ENCODE measurements at regions not wholly inside any gene's neighbourhood (a gene's known extent, or its start where the extent isn't known, plus 50 kb on each side); places are given as distances from the start of the nearest gene placed in this dataset.

GRCh38 chr4:10761903-10762302 lies 77.3 kb upstream of the CLNK start:
- H3K4me1 Mint-ChIP-seq (ENCODE audit: low read depth): no peaks in the 10 kb centered on the region
- no peak overlapping the region for H3K27ac Mint-ChIP-seq
- peaks cover 8% of the 10 kb centered on the region for H3K9me3 Mint-ChIP-seq
- H3K4me3 Mint-ChIP-seq: no peak overlapping the region
- intact Hi-C loops (cut with micrococcal nuclease): no loop called here
- H3K27me3 Mint-ChIP-seq: no peaks in the 10 kb centered on the region
- H3K36me3 Mint-ChIP-seq (ENCODE audit: low read depth): no peaks in the 10 kb centered on the region

- H3K4me1 Mint-ChIP-seq (ENCODE audit: low read depth): no peaks in the 10 kb centered on the region
- peaks cover 8% of the 10 kb centered on the region for H3K9me3 Mint-ChIP-seq
- no peaks in the 10 kb centered on the region for H3K27me3 Mint-ChIP-seq
- H3K4me3 Mint-ChIP-seq: no peak overlapping the region
- no peaks in the 10 kb centered on the region for H3K36me3 Mint-ChIP-seq (ENCODE audit: low read depth)
- no peak overlapping the region for H3K27ac Mint-ChIP-seq
- intact Hi-C loops (cut with micrococcal nuclease): no loop called here
Observed at GRCh38 chr4:10760086-10760485, 75.5 kb upstream of the CLNK start.

DNA sequence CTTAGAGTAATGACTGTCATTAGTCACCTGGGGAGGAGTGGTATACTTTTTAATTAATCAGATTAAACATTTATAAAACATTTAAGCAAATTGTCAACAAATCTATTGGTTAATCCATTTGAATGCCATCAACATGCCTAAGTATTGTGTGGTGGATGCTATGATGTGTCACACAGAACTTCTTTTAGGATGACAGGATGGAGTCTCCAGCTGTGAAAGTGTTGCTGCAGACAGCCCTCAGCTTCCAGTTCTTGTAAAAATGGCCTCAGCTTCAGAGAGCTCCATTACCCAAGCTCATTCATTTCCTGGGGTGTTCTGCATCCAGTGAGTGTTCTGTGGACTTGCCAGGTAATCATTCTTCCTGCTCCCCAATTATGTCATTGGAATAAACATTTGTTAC lies 74.3 kb upstream of the CLNK start:
- intact Hi-C loops (cut with micrococcal nuclease): no loop called here
- Mint-ChIP-seq H3K9me3 (peaks cover 3% of the 10 kb centered on the region), H3K27me3 (no peaks in the 10 kb centered on the region), H3K4me3 (no peak overlapping the region), H3K36me3 (ENCODE audit: low read depth) (no peaks in the 10 kb centered on the region), H3K4me1 (ENCODE audit: low read depth) (no peaks in the 10 kb centered on the region), H3K27ac (no peak overlapping the region)

GRCh38 chr4:10753856-10754402 lies 69.4 kb upstream of the CLNK start:
- intact Hi-C loops (cut with micrococcal nuclease): no loop called here
- H3K4me3 Mint-ChIP-seq: no peak overlapping the region
- no peaks in the 10 kb centered on the region for H3K9me3 Mint-ChIP-seq
- no peak overlapping the region for H3K27ac Mint-ChIP-seq
- H3K27me3 Mint-ChIP-seq: no peaks in the 10 kb centered on the region
- H3K4me1 Mint-ChIP-seq (ENCODE audit: low read depth): no peaks in the 10 kb centered on the region
- H3K36me3 Mint-ChIP-seq (ENCODE audit: low read depth): no peaks in the 10 kb centered on the region

- intact Hi-C loops (cut with micrococcal nuclease): no loop called here
- Mint-ChIP-seq H3K9me3 (no peaks in the 10 kb centered on the region), H3K36me3 (ENCODE audit: low read depth) (no peaks in the 10 kb centered on the region), H3K4me1 (ENCODE audit: low read depth) (no peaks in the 10 kb centered on the region), H3K27ac (no peak overlapping the region), H3K27me3 (no peaks in the 10 kb centered on the region), H3K4me3 (no peak overlapping the region)
Observed at GRCh38 chr4:10753336-10753735, 68.8 kb upstream of the CLNK start.

DNA sequence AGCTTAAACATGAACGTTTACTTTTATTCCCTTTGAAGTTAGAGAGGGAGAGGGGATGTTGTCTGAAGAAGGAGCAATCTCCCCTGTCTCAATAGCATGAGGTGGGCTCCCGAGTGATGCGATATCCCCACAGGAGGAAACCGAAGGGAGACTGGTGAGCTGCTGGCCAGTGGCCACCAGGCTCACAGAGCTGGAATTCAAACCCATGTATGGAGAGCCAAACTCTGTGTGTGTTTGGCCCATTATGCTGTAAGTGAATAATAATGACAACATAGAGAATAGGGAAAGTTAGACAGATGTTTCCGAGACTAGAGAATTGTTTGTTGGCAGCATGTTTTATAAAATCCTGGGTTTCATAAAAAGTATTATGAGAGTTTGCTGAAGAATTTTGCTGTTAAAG lies 66.1 kb upstream of the CLNK start:
- no peak overlapping the region for H3K4me3 Mint-ChIP-seq
- no peaks in the 10 kb centered on the region for H3K27me3 Mint-ChIP-seq
- H3K36me3 Mint-ChIP-seq (ENCODE audit: low read depth): no peaks in the 10 kb centered on the region
- H3K27ac Mint-ChIP-seq: no peak overlapping the region
- intact Hi-C loops (cut with micrococcal nuclease): no loop called here
- H3K4me1 Mint-ChIP-seq (ENCODE audit: low read depth): no peaks in the 10 kb centered on the region
- H3K9me3 Mint-ChIP-seq: no peaks in the 10 kb centered on the region

- no peaks in the 10 kb centered on the region for H3K36me3 Mint-ChIP-seq (ENCODE audit: low read depth)
- intact Hi-C loops (cut with micrococcal nuclease): no loop called here
- no peaks in the 10 kb centered on the region for H3K4me1 Mint-ChIP-seq (ENCODE audit: low read depth)
- no peak overlapping the region for H3K27ac Mint-ChIP-seq
- no peak overlapping the region for H3K4me3 Mint-ChIP-seq
- H3K9me3 Mint-ChIP-seq: no peaks in the 10 kb centered on the region
- H3K27me3 Mint-ChIP-seq: no peaks in the 10 kb centered on the region
Observed at GRCh38 chr4:10747186-10747585, 62.6 kb upstream of the CLNK start.

- H3K27me3 Mint-ChIP-seq: no peaks in the 10 kb centered on the region
- H3K36me3 Mint-ChIP-seq (ENCODE audit: low read depth): no peaks in the 10 kb centered on the region
- intact Hi-C loops (cut with micrococcal nuclease): no loop called here
- no peak overlapping the region for H3K27ac Mint-ChIP-seq
- H3K4me3 Mint-ChIP-seq: no peak overlapping the region
- no peaks in the 10 kb centered on the region for H3K9me3 Mint-ChIP-seq
- H3K4me1 Mint-ChIP-seq (ENCODE audit: low read depth): no peaks in the 10 kb centered on the region
Observed at GRCh38 chr4:10746371-10747171, 62.0 kb upstream of the CLNK start.

- Mint-ChIP-seq H3K36me3 (ENCODE audit: low read depth) (no peaks in the 10 kb centered on the region), H3K4me1 (ENCODE audit: low read depth) (no peaks in the 10 kb centered on the region), H3K27ac (no peak overlapping the region), H3K9me3 (no peaks in the 10 kb centered on the region), H3K4me3 (no peak overlapping the region), H3K27me3 (no peaks in the 10 kb centered on the region)
- intact Hi-C loops (cut with micrococcal nuclease): no loop called here
Observed at GRCh38 chr4:10743357-10743756, 58.8 kb upstream of the CLNK start.

DNA sequence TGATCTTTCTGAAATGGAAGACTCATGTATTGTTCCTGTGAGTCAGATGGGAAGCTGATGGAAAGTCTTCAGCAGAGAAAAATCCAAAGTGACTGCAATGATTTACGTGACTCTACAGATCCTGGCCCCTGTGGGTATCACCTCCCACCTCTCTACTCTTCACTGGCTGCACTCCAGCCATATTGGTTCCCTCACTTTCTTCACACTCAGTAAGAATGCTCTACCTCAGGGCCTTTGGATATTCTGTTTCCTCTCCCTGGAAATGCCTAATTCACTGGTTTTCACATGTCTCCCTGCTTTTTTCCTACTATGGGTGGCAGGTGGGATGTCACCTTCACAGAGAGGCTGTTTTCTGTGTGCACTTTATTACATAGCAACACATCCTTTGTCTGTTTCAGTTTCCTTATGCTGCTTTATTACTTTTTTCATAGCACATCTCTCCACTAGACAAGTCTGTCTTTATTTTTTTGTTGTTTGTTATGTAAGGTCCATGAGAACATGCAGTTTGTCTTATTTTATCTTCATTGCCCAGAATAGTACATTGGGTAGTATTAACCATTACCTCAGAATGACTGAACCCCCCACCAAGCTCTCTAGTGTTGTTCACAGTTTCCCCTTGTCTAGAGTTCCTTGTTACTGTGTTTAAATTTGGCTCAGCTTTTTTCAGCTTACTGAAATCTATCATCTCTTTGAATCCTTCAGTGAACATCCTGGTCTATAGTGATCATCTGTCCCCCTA lies 57.6 kb upstream of the CLNK start:
- intact Hi-C loops (cut with micrococcal nuclease): no loop called here
- H3K4me3 Mint-ChIP-seq: no peak overlapping the region

GRCh38 chr4:10740891-10741620 lies 56.5 kb upstream of the CLNK start:
- Mint-ChIP-seq H3K27me3 (no peaks in the 10 kb centered on the region), H3K9me3 (no peaks in the 10 kb centered on the region), H3K27ac (no peak overlapping the region), H3K4me1 (ENCODE audit: low read depth) (no peaks in the 10 kb centered on the region), H3K36me3 (ENCODE audit: low read depth) (no peaks in the 10 kb centered on the region), H3K4me3 (no peak overlapping the region)
- intact Hi-C loops (cut with micrococcal nuclease): no loop called here

More for the DNA sequence above, 57.6 kb upstream of the CLNK start:
- H3K27me3 Mint-ChIP-seq: no peaks in the 10 kb centered on the region
- no peaks in the 10 kb centered on the region for H3K4me1 Mint-ChIP-seq (ENCODE audit: low read depth)
- H3K9me3 Mint-ChIP-seq: no peaks in the 10 kb centered on the region
- H3K36me3 Mint-ChIP-seq (ENCODE audit: low read depth): no peaks in the 10 kb centered on the region
- H3K27ac Mint-ChIP-seq: no peak overlapping the region

DNA sequence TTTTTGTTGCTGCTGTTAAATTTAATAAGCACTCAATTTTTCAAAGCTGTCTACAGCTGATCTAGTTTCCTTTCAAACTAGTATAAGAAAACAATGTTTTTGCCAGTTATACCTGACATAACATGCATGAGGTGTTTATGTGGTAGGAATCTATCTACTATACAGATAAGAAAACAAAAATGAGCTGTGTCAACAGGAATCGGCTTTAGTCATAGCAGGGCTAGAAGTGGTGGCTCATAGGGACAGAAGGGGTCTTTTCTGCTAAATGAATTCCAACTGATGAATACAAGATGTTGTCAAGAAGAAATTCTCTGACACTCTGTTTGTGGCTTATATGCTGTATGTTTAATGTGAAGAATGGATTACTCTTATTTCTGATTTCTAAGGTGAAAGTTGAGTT lies 55.7 kb upstream of the CLNK start:
- Mint-ChIP-seq H3K9me3 (no peaks in the 10 kb centered on the region), H3K4me1 (ENCODE audit: low read depth) (no peaks in the 10 kb centered on the region), H3K4me3 (no peak overlapping the region), H3K27ac (no peak overlapping the region), H3K27me3 (no peaks in the 10 kb centered on the region), H3K36me3 (ENCODE audit: low read depth) (no peaks in the 10 kb centered on the region)
- intact Hi-C loops (cut with micrococcal nuclease): no loop called here

DNA sequence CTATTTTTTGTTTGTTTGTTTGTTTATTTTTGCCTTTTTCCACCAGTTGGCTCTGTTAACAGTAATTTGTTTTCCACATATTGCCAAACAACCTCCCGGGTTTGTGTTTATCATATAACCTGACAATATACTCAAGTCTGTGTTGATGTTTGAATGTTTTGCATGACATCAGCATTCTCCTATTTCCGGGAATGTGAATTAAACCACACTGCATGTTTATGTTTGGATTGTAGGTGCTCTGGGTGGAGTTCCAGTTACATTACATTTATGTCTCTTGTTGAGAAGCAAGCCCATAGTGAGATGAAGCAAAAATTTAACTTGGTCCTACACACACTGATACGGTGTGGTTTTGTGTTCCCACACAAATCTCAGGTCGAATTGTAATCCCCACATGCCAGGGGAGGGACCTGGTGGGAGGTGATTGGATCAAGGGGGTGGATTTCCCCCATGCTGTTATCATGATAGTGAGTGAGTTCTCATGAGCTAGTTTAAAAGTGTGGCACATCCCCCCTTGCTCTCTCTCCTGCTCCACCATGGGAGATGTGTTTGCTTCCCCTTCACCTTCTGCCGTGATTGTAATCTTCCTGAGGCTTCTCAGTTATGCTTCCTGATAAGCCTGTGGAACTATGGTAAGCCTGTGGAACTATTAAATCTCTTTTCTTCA lies 54.4 kb upstream of the CLNK start:
- H3K27me3 Mint-ChIP-seq: no peaks in the 10 kb centered on the region
- no peak overlapping the region for H3K27ac Mint-ChIP-seq
- H3K4me1 Mint-ChIP-seq (ENCODE audit: low read depth): no peaks in the 10 kb centered on the region
- H3K4me3 Mint-ChIP-seq: no peak overlapping the region
- H3K9me3 Mint-ChIP-seq: no peaks in the 10 kb centered on the region
- intact Hi-C loops (cut with micrococcal nuclease): no loop called here
- no peaks in the 10 kb centered on the region for H3K36me3 Mint-ChIP-seq (ENCODE audit: low read depth)

DNA sequence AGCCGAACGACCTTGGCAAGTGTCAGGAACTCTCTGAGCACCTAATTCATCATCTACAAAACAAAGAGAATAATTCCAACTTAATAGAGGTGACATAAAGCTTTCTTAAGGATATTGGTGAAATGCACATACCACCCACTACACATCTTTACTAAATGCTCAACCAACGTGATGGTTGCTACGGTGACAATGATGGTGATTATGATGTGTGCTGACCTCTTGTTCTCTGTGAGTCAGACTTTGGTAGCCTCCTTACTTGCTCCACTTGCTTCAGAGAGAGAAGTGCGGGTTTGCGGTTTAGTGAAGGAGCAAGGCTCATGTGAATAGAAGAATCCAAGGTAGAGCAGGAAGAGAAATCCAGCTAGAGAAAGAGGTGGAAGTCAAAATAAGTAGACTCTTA lies 52.8 kb upstream of the CLNK start:
- no peaks in the 10 kb centered on the region for H3K9me3 Mint-ChIP-seq
- H3K27ac Mint-ChIP-seq: no peak overlapping the region
- no peak overlapping the region for H3K4me3 Mint-ChIP-seq
- intact Hi-C loops (cut with micrococcal nuclease): no loop called here
- H3K27me3 Mint-ChIP-seq: no peaks in the 10 kb centered on the region
- no peaks in the 10 kb centered on the region for H3K36me3 Mint-ChIP-seq (ENCODE audit: low read depth)
- H3K4me1 Mint-ChIP-seq (ENCODE audit: low read depth): no peaks in the 10 kb centered on the region
